ENCODE measurements at regions not wholly inside any gene's neighbourhood (a gene's known extent, or its start where the extent isn't known, plus 50 kb on each side); places are given as distances from the start of the nearest gene placed in this dataset.
A peak's percentile ranks its signal among the peaks of the same experiment; 100 is the strongest.

DNA sequence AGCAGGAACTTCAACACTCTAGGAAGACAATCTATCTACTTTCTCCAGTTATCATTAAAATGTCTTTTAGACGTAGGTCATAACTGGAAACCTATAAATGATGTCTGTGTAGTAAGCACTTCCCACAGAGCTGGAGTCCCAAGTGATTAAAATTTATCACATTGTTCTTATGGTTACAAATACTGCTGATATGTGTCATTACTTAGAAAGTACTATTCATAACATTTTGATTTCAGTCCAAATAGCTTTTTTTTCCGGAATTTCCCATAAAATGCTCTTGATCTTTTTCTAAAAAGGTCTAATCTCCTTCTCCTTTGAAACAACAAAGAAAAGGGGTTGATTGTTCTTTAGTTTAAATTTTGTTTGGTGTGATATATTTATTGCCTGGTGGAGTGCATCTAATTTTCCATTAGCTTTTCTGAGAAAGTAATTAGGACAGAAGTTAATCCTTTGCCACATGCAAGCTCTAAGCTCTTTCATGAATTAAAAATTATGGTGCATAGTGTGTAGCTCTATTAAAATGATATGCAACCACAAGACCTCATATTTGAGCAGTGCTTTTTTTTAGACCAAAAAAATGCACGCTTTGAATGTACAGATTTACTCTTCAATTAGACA, 132.7 kb upstream of the TCF21 start:
- no peak overlapping the region for H3K4me3 ChIP-seq (ENCODE audit: low read length)
- no peaks in the 10 kb centered on the region for H3K27me3 ChIP-seq (ENCODE audit: control insufficient read depth, insufficient read depth, low read length)
- peak overlapping the region; percentile 21 for H3K4me2 ChIP-seq (ENCODE audit: low read length)
- no peaks in the 10 kb centered on the region for H3K9me3 ChIP-seq (replicated peaks; ENCODE audit: low read length)
- H3K4me1 ChIP-seq (ENCODE audit: control insufficient read depth, insufficient read depth, low read length) = peaks cover 41% of the 10 kb centered on the region
- no peaks in the 10 kb centered on the region for H3K36me3 ChIP-seq (ENCODE audit: insufficient read depth, low read length)
- H3K9ac ChIP-seq (ENCODE audit: low read depth, low read length) = peak overlapping the region; percentile 61

DNA sequence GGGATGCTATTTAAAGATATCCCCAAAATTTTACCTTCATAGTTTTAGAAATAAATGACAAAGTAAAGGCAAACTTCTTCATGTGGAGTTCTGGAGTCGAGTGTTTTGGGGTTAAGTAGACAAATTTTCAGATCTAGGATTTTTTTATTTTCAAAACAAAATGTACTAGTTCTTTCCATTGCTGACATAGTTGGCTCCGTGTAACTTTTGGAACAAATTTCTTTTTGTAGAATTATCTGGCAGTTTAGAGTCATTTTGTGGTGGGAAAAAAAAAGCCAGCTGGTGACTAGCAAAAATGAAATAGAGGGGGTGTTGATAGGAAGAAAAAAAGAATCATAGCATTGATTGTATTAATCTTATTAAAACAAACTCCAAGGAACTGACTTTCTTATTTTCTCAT, 131.6 kb upstream of the TCF21 start:
- Histone ChIP-seq H3K27me3 (ENCODE audit: control insufficient read depth, insufficient read depth, low read length) (no peaks in the 10 kb centered on the region), H3K4me1 (ENCODE audit: control insufficient read depth, insufficient read depth, low read length) (peaks cover 51% of the 10 kb centered on the region), H3K9ac (ENCODE audit: low read depth, low read length) (peak overlapping the region; percentile 61), H3K4me3 (ENCODE audit: low read length) (no peak overlapping the region), H3K9me3 (replicated peaks; ENCODE audit: low read length) (no peaks in the 10 kb centered on the region), H3K36me3 (ENCODE audit: insufficient read depth, low read length) (no peaks in the 10 kb centered on the region), H3K4me2 (ENCODE audit: low read length) (no peak overlapping the region)

DNA sequence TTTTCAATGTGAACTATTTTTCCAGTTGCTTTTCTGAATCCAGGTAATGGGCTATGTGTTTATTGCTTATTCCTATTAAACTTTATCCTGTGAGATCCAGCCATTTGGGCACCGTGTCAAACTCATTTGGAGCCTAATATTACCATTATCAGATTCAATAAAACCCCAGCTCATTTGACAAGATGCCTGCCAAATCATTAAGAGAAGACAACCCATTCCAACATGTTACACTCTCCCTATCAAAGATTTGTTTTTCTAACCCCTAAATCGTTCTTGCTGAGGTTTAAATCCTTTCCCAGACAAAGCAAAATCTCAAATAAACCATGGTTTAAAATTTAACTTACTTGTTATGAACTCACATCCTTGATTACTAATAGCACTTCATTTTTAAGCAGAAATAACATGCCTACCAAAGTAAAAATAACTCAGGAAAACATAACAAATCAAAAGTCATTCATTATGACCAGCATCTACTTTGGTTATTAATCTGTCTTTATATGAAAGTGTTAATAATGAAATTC, 130.0 kb upstream of the TCF21 start:
- H3K4me3 ChIP-seq (ENCODE audit: low read length) = no peak overlapping the region
- no peaks in the 10 kb centered on the region for H3K9me3 ChIP-seq (replicated peaks; ENCODE audit: low read length)
- H3K36me3 ChIP-seq (ENCODE audit: insufficient read depth, low read length) = no peaks in the 10 kb centered on the region
- H3K4me2 ChIP-seq (ENCODE audit: low read length) = no peak overlapping the region
- H3K4me1 ChIP-seq (ENCODE audit: control insufficient read depth, insufficient read depth, low read length) = peaks cover 62% of the 10 kb centered on the region
- H3K9ac ChIP-seq (ENCODE audit: low read depth, low read length) = no peak overlapping the region
- H3K27me3 ChIP-seq (ENCODE audit: control insufficient read depth, insufficient read depth, low read length) = no peaks in the 10 kb centered on the region

DNA sequence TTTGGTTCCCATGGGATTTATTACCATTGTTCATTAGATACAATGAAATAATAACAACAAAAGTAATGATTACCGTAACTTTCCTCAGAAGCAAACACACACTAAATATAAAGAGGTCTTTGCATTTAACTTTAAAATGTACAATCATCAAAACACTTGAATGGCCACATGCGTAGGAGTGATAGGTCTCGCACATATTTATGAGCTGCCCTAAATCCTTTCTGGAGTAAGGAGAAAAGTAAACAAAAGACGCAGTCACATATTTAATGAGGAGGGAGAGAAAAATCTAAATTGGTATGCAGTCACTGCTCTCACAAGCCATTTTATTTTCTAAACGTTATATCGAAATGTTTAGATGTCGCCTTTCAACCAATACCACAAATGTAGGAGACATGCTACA, 129.4 kb upstream of the TCF21 start:
- Histone ChIP-seq H3K9ac (ENCODE audit: low read depth, low read length) (no peak overlapping the region), H3K4me2 (ENCODE audit: low read length) (no peak overlapping the region), H3K36me3 (ENCODE audit: insufficient read depth, low read length) (no peaks in the 10 kb centered on the region), H3K9me3 (replicated peaks; ENCODE audit: low read length) (no peaks in the 10 kb centered on the region), H3K4me1 (ENCODE audit: control insufficient read depth, insufficient read depth, low read length) (peaks cover 69% of the 10 kb centered on the region), H3K4me3 (ENCODE audit: low read length) (no peak overlapping the region), H3K27me3 (ENCODE audit: control insufficient read depth, insufficient read depth, low read length) (no peaks in the 10 kb centered on the region)

DNA sequence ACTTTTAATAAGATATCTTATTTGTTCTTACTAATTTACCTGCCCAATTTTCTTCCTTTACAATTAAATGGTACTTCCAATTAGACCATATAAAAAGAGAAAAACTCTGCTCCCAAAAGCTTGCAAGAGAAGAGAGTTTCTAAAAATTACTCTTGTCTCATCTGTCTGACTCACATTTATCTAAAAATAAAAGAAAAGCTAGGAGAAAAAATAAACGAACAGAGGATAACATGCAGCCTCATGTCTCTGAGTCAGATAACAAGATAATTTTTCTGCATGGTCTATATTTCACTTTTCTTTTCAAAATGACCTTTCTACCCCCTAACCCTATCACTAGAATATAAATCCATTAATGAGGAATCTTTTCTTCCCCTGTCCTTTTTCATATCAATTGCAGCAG, 127.2 kb upstream of the TCF21 start:
- peak overlapping the region; percentile 41 for H3K4me2 ChIP-seq (ENCODE audit: low read length)
- no peaks in the 10 kb centered on the region for H3K9me3 ChIP-seq (replicated peaks; ENCODE audit: low read length)
- H3K36me3 ChIP-seq (ENCODE audit: insufficient read depth, low read length) = no peaks in the 10 kb centered on the region
- H3K27me3 ChIP-seq (ENCODE audit: control insufficient read depth, insufficient read depth, low read length) = no peaks in the 10 kb centered on the region
- H3K9ac ChIP-seq (ENCODE audit: low read depth, low read length) = peak overlapping the region; percentile 65
- H3K4me1 ChIP-seq (ENCODE audit: control insufficient read depth, insufficient read depth, low read length) = peaks cover 58% of the 10 kb centered on the region
- no peak overlapping the region for H3K4me3 ChIP-seq (ENCODE audit: low read length)

DNA sequence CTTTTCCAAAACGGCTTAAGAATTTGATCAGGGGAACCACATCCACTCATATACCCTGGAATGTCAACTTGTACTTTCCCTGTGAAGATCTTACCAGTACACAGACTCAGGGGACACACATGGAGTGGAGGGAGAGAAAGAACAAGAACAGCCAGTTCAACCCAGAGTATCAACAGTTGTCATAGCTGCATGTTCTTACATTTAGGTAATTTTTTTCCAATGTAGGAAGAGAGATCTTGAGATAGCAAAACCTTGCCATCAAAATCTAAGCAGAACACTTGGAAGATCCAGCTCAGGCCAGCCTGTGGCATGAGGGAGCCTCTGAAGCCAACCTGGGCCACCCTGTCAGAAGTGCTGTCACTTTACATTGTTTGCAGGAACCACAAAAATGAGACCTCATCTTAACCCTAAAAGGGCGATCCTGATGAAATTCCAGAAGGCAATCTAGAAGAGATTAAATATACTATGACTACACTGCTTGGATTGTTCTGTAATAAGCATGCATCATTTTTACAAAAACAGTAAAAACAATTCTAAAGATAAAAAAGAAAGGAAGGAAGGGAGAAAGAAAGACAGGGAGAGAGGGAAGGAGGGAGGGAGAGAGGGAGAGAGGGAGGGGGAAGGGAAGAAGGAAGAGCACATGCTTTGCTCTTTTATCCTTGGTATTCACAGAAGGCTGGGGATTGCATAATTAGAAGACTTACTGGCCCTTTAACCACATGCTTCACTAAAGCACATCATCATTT, 124.7 kb upstream of the TCF21 start:
- Histone ChIP-seq H3K9me3 (replicated peaks; ENCODE audit: low read length) (no peaks in the 10 kb centered on the region), H3K27me3 (ENCODE audit: control insufficient read depth, insufficient read depth, low read length) (no peaks in the 10 kb centered on the region), H3K4me1 (ENCODE audit: control insufficient read depth, insufficient read depth, low read length) (peaks cover 57% of the 10 kb centered on the region), H3K9ac (ENCODE audit: low read depth, low read length) (peak overlapping the region; percentile 68), H3K4me2 (ENCODE audit: low read length) (peak overlapping the region; percentile 6), H3K36me3 (ENCODE audit: insufficient read depth, low read length) (no peaks in the 10 kb centered on the region), H3K4me3 (ENCODE audit: low read length) (no peak overlapping the region)

DNA sequence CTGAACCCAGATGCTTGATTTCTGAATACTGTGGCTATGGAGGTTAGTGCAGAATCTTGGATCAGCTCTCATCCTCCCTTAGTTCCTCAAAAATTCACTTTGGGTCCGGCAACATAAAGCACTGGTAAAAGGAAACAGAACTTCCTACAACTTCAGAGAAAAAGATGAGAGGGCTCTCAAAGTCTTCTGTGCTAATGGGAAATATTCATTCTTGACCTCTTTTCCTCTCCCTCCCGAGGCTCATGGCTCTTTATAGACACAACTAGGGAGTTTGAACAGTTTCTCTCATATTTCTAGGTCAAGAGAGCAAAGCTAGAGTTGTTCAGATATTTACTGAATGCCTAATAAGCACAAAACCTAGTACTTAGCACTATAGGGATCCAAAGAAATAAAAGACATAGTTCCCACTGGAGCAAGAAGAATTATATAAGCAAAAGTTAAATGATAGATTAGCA, 124.1 kb upstream of the TCF21 start:
- H3K4me1 ChIP-seq (ENCODE audit: control insufficient read depth, insufficient read depth, low read length) = peaks cover 61% of the 10 kb centered on the region
- H3K9me3 ChIP-seq (replicated peaks; ENCODE audit: low read length) = no peaks in the 10 kb centered on the region
- no peaks in the 10 kb centered on the region for H3K27me3 ChIP-seq (ENCODE audit: control insufficient read depth, insufficient read depth, low read length)
- peak overlapping the region; percentile 68 for H3K9ac ChIP-seq (ENCODE audit: low read depth, low read length)
- H3K4me3 ChIP-seq (ENCODE audit: low read length) = no peak overlapping the region
- H3K4me2 ChIP-seq (ENCODE audit: low read length) = peak overlapping the region; percentile 6
- H3K36me3 ChIP-seq (ENCODE audit: insufficient read depth, low read length) = no peaks in the 10 kb centered on the region

DNA sequence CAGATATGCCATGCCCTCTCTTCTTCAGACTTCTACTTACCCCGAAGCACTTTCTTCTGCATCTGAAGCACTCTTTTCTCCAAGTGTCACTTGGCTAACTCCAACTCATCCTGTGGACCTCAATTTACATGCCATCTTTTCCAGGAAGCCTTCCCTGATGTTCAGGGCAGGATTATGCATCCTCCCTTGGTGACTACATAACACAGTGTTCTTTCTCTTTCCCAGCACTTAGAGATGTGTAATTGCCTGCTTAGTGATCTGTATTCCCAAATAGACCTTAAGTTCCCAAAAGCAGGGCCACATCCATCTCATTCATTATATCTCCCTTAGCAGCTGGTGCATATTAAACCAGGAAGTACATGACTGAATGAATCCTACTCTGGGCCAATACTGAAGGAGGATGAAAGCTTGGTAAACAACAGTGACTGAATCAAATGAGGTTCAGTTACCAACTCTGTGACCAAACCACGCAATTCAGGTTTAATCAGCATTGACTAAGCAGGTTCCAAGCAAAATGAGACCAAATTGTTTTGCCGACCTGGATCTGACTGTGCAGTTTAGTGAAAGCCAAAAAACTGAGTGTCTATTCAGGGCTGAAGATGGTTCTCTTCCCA, 121.4 kb upstream of the TCF21 start:
- no peaks in the 10 kb centered on the region for H3K36me3 ChIP-seq (ENCODE audit: insufficient read depth, low read length)
- H3K9ac ChIP-seq (ENCODE audit: low read depth, low read length) = no peak overlapping the region
- peaks cover 43% of the 10 kb centered on the region for H3K4me1 ChIP-seq (ENCODE audit: control insufficient read depth, insufficient read depth, low read length)
- no peak overlapping the region for H3K4me2 ChIP-seq (ENCODE audit: low read length)
- no peaks in the 10 kb centered on the region for H3K9me3 ChIP-seq (replicated peaks; ENCODE audit: low read length)
- H3K4me3 ChIP-seq (ENCODE audit: low read length) = no peak overlapping the region
- H3K27me3 ChIP-seq (ENCODE audit: control insufficient read depth, insufficient read depth, low read length) = no peaks in the 10 kb centered on the region

DNA sequence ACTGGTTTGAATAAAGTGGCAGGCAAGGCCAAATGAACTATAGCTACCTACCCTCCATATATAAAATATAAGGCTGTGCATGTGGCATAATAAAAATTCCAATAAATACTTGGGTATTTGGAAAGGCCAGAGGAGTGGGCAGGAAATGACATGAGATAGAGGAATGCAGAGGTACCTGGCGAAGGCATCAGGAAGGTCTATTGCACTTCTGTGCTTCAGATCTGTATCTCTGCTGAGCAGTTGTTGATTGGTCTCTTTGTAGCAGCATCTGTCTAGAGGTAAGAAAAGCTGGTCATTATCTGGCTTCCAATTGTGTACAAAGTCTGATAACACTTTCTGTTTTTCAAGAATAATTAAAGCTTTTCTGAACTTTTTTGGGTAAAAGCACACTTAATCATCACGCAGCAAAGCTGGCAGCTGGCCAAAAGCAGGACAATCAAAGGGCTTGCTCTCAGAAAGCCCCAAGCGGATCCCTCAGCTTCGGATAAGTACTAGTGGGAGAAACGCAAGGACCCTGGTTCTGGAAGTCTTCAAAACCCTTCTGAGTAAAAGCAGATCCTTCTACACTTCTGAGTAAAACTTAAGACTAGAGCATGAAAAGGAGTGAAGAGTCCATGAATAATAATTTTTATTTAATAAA, 120.1 kb upstream of the TCF21 start:
- Histone ChIP-seq H3K27me3 (ENCODE audit: control insufficient read depth, insufficient read depth, low read length) (no peaks in the 10 kb centered on the region), H3K9me3 (replicated peaks; ENCODE audit: low read length) (no peaks in the 10 kb centered on the region), H3K4me3 (ENCODE audit: low read length) (no peak overlapping the region), H3K9ac (ENCODE audit: low read depth, low read length) (no peak overlapping the region), H3K4me2 (ENCODE audit: low read length) (no peak overlapping the region), H3K4me1 (ENCODE audit: control insufficient read depth, insufficient read depth, low read length) (peaks cover 34% of the 10 kb centered on the region), H3K36me3 (ENCODE audit: insufficient read depth, low read length) (no peaks in the 10 kb centered on the region)

DNA sequence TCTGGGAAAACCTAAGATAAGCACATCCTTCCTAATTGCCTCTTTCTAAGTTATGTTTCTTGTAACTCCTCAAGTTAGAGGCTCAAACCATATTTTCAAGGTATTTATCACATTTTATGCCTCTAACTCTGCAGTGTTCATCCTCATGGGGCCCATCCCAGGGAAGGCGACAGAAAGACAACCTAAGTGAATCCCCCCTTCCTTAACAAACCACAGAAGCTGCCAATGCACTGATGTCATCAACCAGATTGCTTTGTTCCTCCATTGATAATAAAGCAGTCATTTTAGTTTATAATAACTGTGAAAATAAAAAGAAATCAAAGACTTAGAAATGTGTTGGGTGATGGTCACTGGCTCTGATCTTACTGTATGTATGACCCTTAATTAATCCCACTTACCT, 119.5 kb upstream of the TCF21 start:
- Histone ChIP-seq H3K9me3 (replicated peaks; ENCODE audit: low read length) (no peaks in the 10 kb centered on the region), H3K4me3 (ENCODE audit: low read length) (no peak overlapping the region), H3K4me2 (ENCODE audit: low read length) (no peak overlapping the region), H3K9ac (ENCODE audit: low read depth, low read length) (no peak overlapping the region), H3K36me3 (ENCODE audit: insufficient read depth, low read length) (no peaks in the 10 kb centered on the region), H3K27me3 (ENCODE audit: control insufficient read depth, insufficient read depth, low read length) (no peaks in the 10 kb centered on the region), H3K4me1 (ENCODE audit: control insufficient read depth, insufficient read depth, low read length) (peaks cover 33% of the 10 kb centered on the region)

DNA sequence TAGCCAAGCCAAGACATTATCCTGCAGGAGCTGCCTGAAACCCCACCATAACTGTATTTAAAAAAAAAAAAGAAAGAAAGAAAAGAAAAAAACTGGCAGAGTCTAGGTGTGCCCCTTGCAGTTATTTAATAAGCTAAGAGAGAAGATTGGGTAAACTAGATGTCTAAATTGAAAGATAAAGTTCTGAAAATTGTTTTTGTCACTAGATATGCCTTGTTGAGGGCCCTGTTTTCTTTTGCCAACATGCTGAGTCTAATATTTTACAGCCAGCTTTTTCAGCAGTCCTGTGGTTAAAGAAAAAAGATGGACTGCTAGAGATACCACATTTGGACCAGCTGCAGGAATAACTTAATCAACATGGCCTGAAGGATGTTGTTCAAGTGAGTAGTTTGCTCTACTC, 116.3 kb upstream of the TCF21 start:
- H3K4me1 ChIP-seq (ENCODE audit: control insufficient read depth, insufficient read depth, low read length) = peaks cover 25% of the 10 kb centered on the region

More for the DNA sequence above, 116.3 kb upstream of the TCF21 start:
- Histone ChIP-seq H3K4me3 (ENCODE audit: low read length) (no peak overlapping the region), H3K4me2 (ENCODE audit: low read length) (no peak overlapping the region), H3K9me3 (replicated peaks; ENCODE audit: low read length) (no peaks in the 10 kb centered on the region), H3K36me3 (ENCODE audit: insufficient read depth, low read length) (no peaks in the 10 kb centered on the region), H3K27me3 (ENCODE audit: control insufficient read depth, insufficient read depth, low read length) (no peaks in the 10 kb centered on the region), H3K9ac (ENCODE audit: low read depth, low read length) (no peak overlapping the region)
